Testis (tissue), 2 donors: ENCODE measurements at regions not wholly inside any gene's neighbourhood (a gene's known extent, or its start where the extent isn't known, plus 50 kb on each side); places are given as distances from the start of the nearest gene placed in this dataset.

ENCODE experiments used
- POLR2A ChIP-seq: fragments of 450-650 bp; IDR thresholded peaks from one replicate; pipeline ENCODE4 v1.6.1; 2017; ENCODE audit warnings: antibody characterized with exemption, mild to moderate bottlenecking, moderate library complexity
- TF ChIP-seq, protein P1 (sequence below), 3 experiments: fragments of 450-650 bp in 2 of 3; fragments of 200-600 bp in 1 of 3; sonication (generic) in 1 of 3; IDR thresholded peaks; one replicate each; pipeline ENCODE4 v1.5.1; 2016 to 2019; ENCODE audit warnings: antibody characterized with exemption in 3 of 3, mild to moderate bottlenecking in 2 of 3, moderate library complexity in 1 of 3

DNA sequence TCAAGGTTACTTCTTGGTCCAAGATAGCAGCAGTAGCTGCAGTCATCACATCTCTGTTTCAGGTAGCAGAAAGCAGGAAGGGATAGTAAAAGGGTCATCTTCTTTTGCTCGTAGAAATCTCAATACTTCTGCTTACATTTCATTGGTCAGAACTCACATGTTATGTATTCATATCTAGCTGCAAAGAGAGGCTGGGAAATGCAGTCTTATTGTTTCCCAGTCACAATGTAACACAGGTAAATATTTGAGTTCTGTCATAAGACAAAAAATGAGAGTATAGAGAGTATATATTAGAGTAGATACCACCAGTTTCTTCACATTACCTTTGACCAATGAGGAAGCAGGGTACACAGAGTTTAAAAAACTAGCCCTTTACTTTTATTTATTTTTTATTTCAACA is 132.4 kb upstream of the ITGA6 start:
- TF ChIP-seq, protein P1, sequence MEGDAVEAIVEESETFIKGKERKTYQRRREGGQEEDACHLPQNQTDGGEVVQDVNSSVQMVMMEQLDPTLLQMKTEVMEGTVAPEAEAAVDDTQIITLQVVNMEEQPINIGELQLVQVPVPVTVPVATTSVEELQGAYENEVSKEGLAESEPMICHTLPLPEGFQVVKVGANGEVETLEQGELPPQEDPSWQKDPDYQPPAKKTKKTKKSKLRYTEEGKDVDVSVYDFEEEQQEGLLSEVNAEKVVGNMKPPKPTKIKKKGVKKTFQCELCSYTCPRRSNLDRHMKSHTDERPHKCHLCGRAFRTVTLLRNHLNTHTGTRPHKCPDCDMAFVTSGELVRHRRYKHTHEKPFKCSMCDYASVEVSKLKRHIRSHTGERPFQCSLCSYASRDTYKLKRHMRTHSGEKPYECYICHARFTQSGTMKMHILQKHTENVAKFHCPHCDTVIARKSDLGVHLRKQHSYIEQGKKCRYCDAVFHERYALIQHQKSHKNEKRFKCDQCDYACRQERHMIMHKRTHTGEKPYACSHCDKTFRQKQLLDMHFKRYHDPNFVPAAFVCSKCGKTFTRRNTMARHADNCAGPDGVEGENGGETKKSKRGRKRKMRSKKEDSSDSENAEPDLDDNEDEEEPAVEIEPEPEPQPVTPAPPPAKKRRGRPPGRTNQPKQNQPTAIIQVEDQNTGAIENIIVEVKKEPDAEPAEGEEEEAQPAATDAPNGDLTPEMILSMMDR (IDR thresholded peaks at IDR 0.05), result no peak
- TF ChIP-seq POLR2A, result no peak
